ENCODE measurements at regions not wholly inside any gene's neighbourhood (a gene's known extent, or its start where the extent isn't known, plus 50 kb on each side); places are given as distances from the start of the nearest gene placed in this dataset.

DNA sequence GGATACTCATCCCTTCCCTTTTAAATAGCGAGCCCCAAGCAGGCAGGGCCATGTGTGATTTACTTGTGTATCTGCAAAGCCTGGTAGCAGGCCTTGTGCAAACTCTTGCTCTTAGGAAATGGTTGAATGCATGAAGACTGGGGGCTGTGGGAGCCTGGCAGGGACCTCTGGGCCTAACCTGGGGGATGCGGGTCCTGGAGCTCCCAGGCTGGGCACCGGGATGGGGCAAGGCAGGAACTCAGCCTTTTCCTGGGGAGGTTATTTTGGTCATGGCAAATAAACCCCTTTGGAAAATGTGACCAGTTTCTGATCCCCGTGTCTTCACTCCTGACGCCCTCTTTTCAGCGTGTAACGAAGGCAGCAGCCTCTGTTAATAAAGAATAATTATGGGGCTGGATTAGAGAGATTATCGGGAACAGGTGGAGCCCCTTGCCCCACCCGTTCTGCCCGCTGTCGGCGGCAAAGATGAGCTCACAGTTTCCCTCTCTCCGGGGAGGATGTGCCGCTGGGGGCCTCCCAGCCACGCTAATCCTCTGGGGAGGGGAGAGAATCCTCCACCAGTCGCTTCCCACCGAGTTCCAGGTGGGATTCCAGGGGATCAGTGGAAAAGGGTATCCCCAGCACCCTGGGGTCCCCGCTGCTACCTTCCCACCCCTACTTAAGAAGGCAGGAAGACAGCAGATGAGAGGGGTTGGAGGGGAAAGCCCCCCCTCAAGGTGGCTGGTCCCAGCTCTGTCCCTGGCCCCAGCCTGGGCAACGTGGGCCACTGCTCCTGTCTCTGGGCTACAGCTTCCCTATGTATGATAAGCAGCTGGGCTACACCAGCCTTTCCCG is 69.7 kb upstream of the WNT4 start:
- peaks cover 44% of the 10 kb centered on the region for H3K27me3 Mint-ChIP-seq (ENCODE audit: unreplicated experiment)
- H3K9me3 Mint-ChIP-seq (ENCODE audit: low read depth, unreplicated experiment) = no peaks in the 10 kb centered on the region
- intact Hi-C loops (cut with micrococcal nuclease; ENCODE audit: unreplicated experiment) = no loop called here
- no peak overlapping the region for H3K4me3 Mint-ChIP-seq (ENCODE audit: low read depth, unreplicated experiment)
- peaks cover 8% of the 10 kb centered on the region for H3K4me1 Mint-ChIP-seq (ENCODE audit: low read depth, unreplicated experiment)
- CTCF ChIA-PET = no interaction called here
- BruUV-seq (replicated peaks) = no TSS peak
- TF ChIP-seq, protein P1, sequence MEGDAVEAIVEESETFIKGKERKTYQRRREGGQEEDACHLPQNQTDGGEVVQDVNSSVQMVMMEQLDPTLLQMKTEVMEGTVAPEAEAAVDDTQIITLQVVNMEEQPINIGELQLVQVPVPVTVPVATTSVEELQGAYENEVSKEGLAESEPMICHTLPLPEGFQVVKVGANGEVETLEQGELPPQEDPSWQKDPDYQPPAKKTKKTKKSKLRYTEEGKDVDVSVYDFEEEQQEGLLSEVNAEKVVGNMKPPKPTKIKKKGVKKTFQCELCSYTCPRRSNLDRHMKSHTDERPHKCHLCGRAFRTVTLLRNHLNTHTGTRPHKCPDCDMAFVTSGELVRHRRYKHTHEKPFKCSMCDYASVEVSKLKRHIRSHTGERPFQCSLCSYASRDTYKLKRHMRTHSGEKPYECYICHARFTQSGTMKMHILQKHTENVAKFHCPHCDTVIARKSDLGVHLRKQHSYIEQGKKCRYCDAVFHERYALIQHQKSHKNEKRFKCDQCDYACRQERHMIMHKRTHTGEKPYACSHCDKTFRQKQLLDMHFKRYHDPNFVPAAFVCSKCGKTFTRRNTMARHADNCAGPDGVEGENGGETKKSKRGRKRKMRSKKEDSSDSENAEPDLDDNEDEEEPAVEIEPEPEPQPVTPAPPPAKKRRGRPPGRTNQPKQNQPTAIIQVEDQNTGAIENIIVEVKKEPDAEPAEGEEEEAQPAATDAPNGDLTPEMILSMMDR (IDR thresholded peaks at IDR 0.05; ENCODE audit: unreplicated experiment) = no peak
- no peaks in the 10 kb centered on the region for H3K36me3 Mint-ChIP-seq (ENCODE audit: insufficient read depth, unreplicated experiment)
- H3K27ac Mint-ChIP-seq (ENCODE audit: unreplicated experiment) = no peak overlapping the region
- no peak for DNase-seq

DNA sequence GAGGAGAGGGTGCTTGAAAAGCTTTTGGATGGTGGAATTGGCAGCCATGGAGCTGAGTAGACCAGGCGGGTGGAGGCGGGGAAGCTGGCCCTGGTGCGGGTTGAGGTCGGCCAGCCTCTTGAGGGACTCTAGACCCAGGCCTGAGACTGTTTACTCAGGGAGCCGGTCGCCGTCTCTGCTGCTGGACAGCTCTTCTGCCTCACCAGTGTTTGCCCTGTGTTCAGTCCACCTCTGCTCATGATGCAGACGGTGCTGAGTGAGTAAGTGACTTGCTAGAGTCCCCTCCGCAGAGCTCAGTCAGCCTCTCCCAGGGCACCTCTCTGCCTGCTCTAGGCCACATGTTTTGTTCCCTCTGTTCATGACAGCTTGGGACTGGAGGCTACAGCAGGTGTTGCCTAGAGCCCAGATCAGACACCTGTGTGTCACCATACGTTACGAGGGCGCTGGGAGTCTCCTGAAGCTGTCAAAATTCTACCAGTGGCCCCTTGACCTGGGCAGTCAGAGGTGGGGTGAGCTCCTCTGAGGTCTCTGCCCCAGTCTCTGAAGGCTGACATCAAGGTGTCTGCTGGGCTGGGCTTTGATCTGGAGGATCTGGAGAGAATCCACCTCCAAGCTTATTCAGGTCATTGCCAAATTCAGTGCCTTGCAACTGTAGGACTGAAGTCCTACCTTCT is 73.5 kb upstream of the WNT4 start:
- CTCF ChIA-PET = no interaction called here
- H3K27ac Mint-ChIP-seq (ENCODE audit: unreplicated experiment) = no peak overlapping the region
- intact Hi-C loops (cut with micrococcal nuclease; ENCODE audit: unreplicated experiment) = no loop called here
- no peak for DNase-seq
- no peaks in the 10 kb centered on the region for H3K4me1 Mint-ChIP-seq (ENCODE audit: low read depth, unreplicated experiment)
- H3K4me3 Mint-ChIP-seq (ENCODE audit: low read depth, unreplicated experiment) = no peak overlapping the region
- peaks cover 41% of the 10 kb centered on the region for H3K27me3 Mint-ChIP-seq (ENCODE audit: unreplicated experiment)
- BruUV-seq (replicated peaks) = no TSS peak
- TF ChIP-seq, protein P1 (IDR thresholded peaks at IDR 0.05; ENCODE audit: unreplicated experiment) = no peak
- H3K36me3 Mint-ChIP-seq (ENCODE audit: insufficient read depth, unreplicated experiment) = no peaks in the 10 kb centered on the region
- H3K9me3 Mint-ChIP-seq (ENCODE audit: low read depth, unreplicated experiment) = no peaks in the 10 kb centered on the region

DNA sequence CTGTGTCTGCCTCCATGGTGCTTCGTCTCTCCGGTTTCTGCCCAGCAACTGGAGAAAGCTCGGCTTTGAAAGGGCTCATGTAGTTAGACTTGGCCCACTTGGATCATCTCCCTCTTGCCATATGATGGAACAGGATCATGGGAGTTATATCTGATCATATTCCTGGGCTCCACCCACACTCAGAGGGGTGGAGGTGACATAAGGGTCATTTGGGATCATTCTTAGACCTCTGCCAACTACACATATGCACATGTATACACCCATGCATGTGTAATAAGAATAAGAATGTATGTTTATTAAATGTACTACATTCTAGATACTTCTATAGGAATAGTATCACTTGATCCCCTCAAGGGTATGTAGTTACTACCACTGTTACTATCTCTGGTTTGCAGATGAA is 74.1 kb upstream of the WNT4 start:
- Mint-ChIP-seq H3K9me3 (ENCODE audit: low read depth, unreplicated experiment) (no peaks in the 10 kb centered on the region), H3K4me1 (ENCODE audit: low read depth, unreplicated experiment) (no peaks in the 10 kb centered on the region), H3K4me3 (ENCODE audit: low read depth, unreplicated experiment) (no peak overlapping the region), H3K36me3 (ENCODE audit: insufficient read depth, unreplicated experiment) (no peaks in the 10 kb centered on the region), H3K27ac (ENCODE audit: unreplicated experiment) (no peak overlapping the region), H3K27me3 (ENCODE audit: unreplicated experiment) (peaks cover 41% of the 10 kb centered on the region)
- intact Hi-C loops (cut with micrococcal nuclease; ENCODE audit: unreplicated experiment) = no loop called here
- BruUV-seq (replicated peaks) = no TSS peak
- CTCF ChIA-PET = no interaction called here
- no peak for DNase-seq
- TF ChIP-seq, protein P1 (IDR thresholded peaks at IDR 0.05; ENCODE audit: unreplicated experiment) = no peak

DNA sequence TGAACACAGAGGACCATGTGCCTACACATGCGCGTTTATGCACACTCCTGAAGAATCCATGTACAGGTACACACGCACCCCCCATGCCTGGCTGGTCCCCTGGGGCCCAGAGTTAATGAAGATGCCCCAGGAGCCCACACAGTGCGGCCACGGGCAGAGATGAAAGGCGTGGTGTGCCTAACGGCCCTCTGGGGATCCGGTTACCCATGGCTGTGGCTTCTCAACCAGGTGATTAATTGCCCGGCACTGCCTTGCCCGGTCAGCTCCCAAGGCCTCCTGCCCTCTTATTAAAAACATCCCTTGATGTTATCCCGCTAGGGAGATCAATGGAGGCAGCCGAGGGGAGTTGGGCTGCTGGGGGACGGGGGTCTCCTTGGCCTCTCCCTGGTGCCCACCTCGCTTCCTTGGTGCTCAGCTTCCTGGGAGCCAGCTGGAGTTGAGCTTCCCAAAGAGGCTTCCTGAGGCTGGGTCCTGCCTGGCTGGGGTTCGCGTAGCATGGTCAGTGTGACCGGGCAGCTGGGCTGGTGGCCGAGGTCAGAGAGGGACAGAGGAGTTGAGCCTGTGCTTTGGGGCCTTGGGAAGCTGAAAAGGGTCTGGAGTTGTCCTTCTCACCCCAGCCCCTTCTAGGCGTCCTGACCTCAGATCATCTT is 75.0 kb upstream of the WNT4 start:
- no TSS peak for BruUV-seq (replicated peaks)
- no peak overlapping the region for H3K4me3 Mint-ChIP-seq (ENCODE audit: low read depth, unreplicated experiment)
- TF ChIP-seq, protein P1 (IDR thresholded peaks at IDR 0.05; ENCODE audit: unreplicated experiment) = no peak
- H3K36me3 Mint-ChIP-seq (ENCODE audit: insufficient read depth, unreplicated experiment) = no peaks in the 10 kb centered on the region
- CTCF ChIA-PET = no interaction called here
- no peak overlapping the region for H3K27ac Mint-ChIP-seq (ENCODE audit: unreplicated experiment)
- no peaks in the 10 kb centered on the region for H3K4me1 Mint-ChIP-seq (ENCODE audit: low read depth, unreplicated experiment)
- H3K9me3 Mint-ChIP-seq (ENCODE audit: low read depth, unreplicated experiment) = no peaks in the 10 kb centered on the region
- DNase-seq = no peak
- peaks cover 41% of the 10 kb centered on the region for H3K27me3 Mint-ChIP-seq (ENCODE audit: unreplicated experiment)
- intact Hi-C loops (cut with micrococcal nuclease; ENCODE audit: unreplicated experiment) = no loop called here
